Transverse colon (tissue), 4 donors: ENCODE measurements at regions not wholly inside any gene's neighbourhood (a gene's known extent, or its start where the extent isn't known, plus 50 kb on each side); places are given as distances from the start of the nearest gene placed in this dataset.
A peak's percentile ranks its signal among the peaks of the same experiment; 100 is the strongest.
"Not testable (repeated sequence)": the region's sequence is repeated elsewhere in the genome, so short reads cannot be mapped to it uniquely, and the experiment has no call there.

Experiments
- DNase-seq: peaks from one replicate; pipeline ENCODE4 v3.0.0-alpha.2; 2019
- H3K27ac ChIP-seq, 4 donors: fragments of 200-600 bp; sonication (generic); 2 replicates each; pipeline ENCODE4 v1.5.1; 2016 to 2018; ENCODE audit warnings: inconsistent platforms in 4 of 4
- H3K27me3 ChIP-seq: fragments of 200-600 bp; sonication (generic); 2 replicates; pipeline ENCODE4 v1.5.1; 2017; ENCODE audit warnings: inconsistent platforms
- H3K36me3 ChIP-seq, 4 donors: fragments of 200-600 bp; sonication (generic); 2 replicates each; pipeline ENCODE4 v1.5.1; 2017 to 2019; ENCODE audit warnings: inconsistent platforms in 4 of 4
- H3K4me1 ChIP-seq, 4 donors: fragments of 200-600 bp; sonication (generic); 2 replicates each; pipeline ENCODE4 v1.5.1; 2017 to 2020; ENCODE audit warnings: inconsistent platforms in 4 of 4
- H3K4me3 ChIP-seq, 4 donors: fragments of 200-600 bp; sonication (generic); 1 replicate in 1 of 4; 2 replicates in 3 of 4; pipeline versions ENCODE4 v1.5.1 to v1.6.1; 2017 to 2019; ENCODE audit warnings: inconsistent platforms in 4 of 4
- H3K9me3 ChIP-seq, 2 donors: fragments of 200-600 bp; sonication (generic); 2 replicates each; pipeline ENCODE4 v1.5.1; 2017 to 2019; ENCODE audit warnings: inconsistent platforms in 2 of 2
- CTCF ChIP-seq, 5 experiments: fragments of 200-600 bp in 3 of 5; fragments of 450-650 bp in 2 of 5; sonication (generic) in 3 of 5; IDR thresholded peaks; 1 replicate in 2 of 5; 2 replicates in 3 of 5; pipeline ENCODE4 v1.5.1; 2016 to 2017; ENCODE audit warnings: antibody characterized with exemption in 5 of 5, inconsistent platforms in 3 of 5, mild to moderate bottlenecking in 2 of 5, moderate library complexity in 1 of 5
- EP300 ChIP-seq: sonication (generic); formaldehyde crosslinking; IDR thresholded peaks from one replicate; pipeline ENCODE4 v1.6.1; 2017; ENCODE audit warnings: antibody characterized with exemption, low read depth
- POLR2A ChIP-seq: fragments of 450-650 bp; IDR thresholded peaks from one replicate; pipeline ENCODE4 v1.6.1; 2016; ENCODE audit warnings: antibody characterized with exemption, mild to moderate bottlenecking, moderate library complexity
- POLR2AphosphoS5 ChIP-seq, 3 donors: sonication (generic); formaldehyde crosslinking; IDR thresholded peaks; one replicate each; pipeline ENCODE4 v1.6.1; 2016; ENCODE audit warnings: antibody characterized with exemption in 3 of 3
- WGBS, 2 donors: methylation state at CpG; one replicate each; pipeline ENCODE4 v1.1.5; 2018; ENCODE audit warnings: low coverage in 1 of 2; 5-methylcytosine and 5-hydroxymethylcytosine counted together
- in situ Hi-C, 4 donors: fragments of 200-750 bp; cut with MboI; loops; one replicate each; pipeline versions ENCODE4 v1.15.0 to v1.15.1; 2017; ENCODE audit warnings: low sequenced_read_pairs in 3 of 4, low pct_ligation_motif_present in 1 of 4, low pct_unique_long_range_greater_than_20kb in 1 of 4
- intact Hi-C: fragments of 100-400 bp; cut with DNase I; formaldehyde crosslinking; loops from one replicate; pipeline ENCODE4 v1.15.1; 2023; ENCODE audit warnings: low total_unique reads

DNA sequence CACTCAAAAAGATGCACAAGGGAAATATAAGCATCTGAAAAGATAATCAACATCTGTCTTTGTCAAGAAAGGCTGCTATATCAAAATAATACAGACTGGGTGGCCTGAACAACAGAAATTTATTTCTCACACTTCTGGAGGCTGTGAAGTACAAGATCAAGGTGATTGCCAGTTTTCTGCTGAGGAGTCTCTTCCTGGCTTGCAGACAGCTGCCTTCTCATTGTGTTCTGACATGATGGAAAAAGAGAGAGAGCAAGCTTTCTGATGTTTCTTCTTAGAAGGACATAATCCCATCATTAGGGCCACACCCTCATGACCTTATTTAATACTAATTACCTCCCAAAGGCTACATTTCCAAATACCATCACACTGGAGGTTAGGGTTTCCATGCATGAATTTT is 1573.3 kb downstream of the SI start:
- intact Hi-C loops, result no loop called here
- H3K27me3 ChIP-seq, result no peaks in the 10 kb centered on the region
- no peaks in the 10 kb centered on the region for H3K9me3 ChIP-seq
- no peaks in the 10 kb centered on the region for H3K36me3 ChIP-seq
- TF ChIP-seq EP300, result no peak
- no peak for TF ChIP-seq CTCF (IDR thresholded peaks at IDR 0.05)
- TF ChIP-seq POLR2AphosphoS5 (IDR thresholded peaks at IDR 0.05), result no peak
- no peak for TF ChIP-seq POLR2A
- no peaks in the 10 kb centered on the region for H3K4me1 ChIP-seq
- in situ Hi-C loops, result no loop called here
- DNase-seq, result no peak
- no peak overlapping the region for H3K4me3 ChIP-seq
- no peak overlapping the region for H3K27ac ChIP-seq

DNA sequence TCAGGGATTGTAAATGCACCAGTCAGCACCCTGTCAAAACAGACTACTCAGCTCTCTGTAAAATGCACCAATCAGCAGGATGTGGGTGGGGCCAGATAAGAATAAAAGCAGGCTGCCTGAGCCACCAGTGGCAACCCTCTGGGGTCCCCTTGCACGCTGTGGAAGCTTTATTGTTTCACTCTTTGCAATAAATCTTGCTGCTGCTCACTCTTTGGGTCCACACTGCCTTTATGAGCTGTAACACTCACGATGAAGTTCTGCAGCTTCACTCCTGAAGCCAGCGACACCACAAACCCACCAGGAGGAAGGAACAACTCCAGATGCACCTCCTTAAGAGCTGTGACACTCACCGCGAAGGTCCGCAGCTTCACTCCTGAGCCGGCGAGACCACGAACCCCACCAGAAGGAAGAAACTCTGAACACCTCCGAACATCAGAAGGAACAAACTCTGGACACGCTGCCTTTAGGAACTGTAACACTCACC is 1578.5 kb downstream of the SI start:
- WGBS, 2 donors, result 78% methylated on average over 11 of the region's 11 CpGs; no CpG with 5 or more reads in 1 of the 2 donors
- H3K27ac ChIP-seq, H3K9me3 ChIP-seq, intact Hi-C loops, H3K4me3 ChIP-seq, H3K36me3 ChIP-seq, DNase-seq, in situ Hi-C loops, H3K4me1 ChIP-seq, H3K27me3 ChIP-seq: not testable (repeated sequence)

DNA sequence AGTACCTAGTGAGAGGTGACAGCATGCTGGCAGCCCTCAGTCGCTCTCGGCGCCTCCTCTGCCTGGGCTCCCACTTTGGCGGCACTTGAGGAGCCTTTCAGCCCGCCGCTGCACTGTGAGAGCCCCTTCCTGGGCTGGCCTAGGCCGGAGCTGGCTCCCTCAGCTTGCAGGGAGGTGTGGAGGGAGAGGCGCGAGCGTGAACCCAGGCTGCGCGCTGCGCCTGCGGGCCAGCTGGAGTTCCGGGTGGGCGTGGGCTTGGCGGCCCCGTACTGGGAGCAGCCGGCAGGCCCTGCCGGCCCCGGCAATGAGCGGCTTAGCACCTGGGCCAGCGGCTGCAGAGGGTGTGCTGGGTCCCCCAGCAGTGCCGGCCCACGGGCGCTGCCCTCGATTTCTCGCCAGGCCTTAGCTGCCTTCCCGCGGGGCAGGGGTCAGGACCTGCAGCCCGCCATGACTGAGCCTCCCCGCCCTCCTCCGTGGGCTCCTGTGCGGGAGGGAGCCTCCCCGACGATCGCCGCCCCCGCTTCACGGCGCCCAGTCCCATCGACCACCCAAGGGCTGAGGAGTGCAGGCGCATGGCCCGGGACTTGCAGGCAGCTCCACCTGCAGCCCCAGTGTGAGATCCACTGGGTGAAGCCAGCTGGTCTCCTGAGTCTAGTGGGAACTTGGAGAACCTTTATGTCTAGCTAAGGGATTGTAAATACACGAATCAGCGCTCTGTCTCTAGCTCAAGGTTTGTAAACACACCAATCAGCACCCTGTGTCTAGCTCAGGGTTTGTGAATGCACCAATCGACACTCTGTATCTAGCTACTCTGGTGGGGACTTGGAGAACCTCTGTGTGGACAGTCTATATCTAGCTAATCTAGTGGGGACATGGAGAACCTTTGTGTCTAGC is 1579.2 kb downstream of the SI start:
- intact Hi-C loops, H3K36me3 ChIP-seq, H3K4me3 ChIP-seq, H3K4me1 ChIP-seq, DNase-seq, in situ Hi-C loops, H3K27me3 ChIP-seq, H3K27ac ChIP-seq, H3K9me3 ChIP-seq: not testable (repeated sequence)
- 94 to 100% methylated on average over 1 to 47 of the region's 47 CpGs for WGBS, 2 donors

DNA sequence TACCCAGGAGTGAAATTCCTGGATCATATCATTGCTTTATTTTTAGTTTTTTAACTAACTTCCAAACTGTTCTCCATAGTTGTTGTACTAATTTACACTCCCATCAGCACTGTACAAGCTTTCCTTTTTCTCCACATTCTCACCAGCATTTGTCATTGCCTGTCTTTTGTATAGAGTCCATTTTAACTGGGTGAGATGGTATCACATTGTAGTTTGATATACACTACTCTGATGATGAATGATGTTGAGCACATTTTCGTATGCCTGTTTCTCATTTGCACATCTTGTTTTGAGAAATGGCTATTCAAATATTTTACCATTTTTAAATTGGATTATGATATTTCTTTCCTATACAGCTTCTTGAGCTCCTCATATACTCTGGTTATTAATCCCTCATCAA is 1586.6 kb downstream of the SI start:
- Histone ChIP-seq H3K4me1 (no peaks in the 10 kb centered on the region), H3K27ac (no peak overlapping the region), H3K9me3 (no peaks in the 10 kb centered on the region), H3K27me3 (no peaks in the 10 kb centered on the region), H3K36me3 (no peaks in the 10 kb centered on the region), H3K4me3 (no peak overlapping the region)
- intact Hi-C loops (no loop called here), in situ Hi-C loops (no loop called here)
- 56 to 58% methylated on average over 1 of the region's 1 CpG for WGBS, 2 donors
- TF ChIP-seq POLR2A (no peak), EP300 (no peak), POLR2AphosphoS5 (IDR thresholded peaks at IDR 0.05) (no peak), CTCF (IDR thresholded peaks at IDR 0.05) (no peak)
- no peak for DNase-seq

GRCh38 chr3:163490119-163490518 is 1588.2 kb downstream of the SI start:
- H3K27me3 ChIP-seq, result no peaks in the 10 kb centered on the region
- in situ Hi-C loops, result no loop called here
- DNase-seq, result peak; percentile 15
- H3K27ac ChIP-seq, result no peak overlapping the region
- H3K4me1 ChIP-seq, result no peaks in the 10 kb centered on the region
- TF ChIP-seq EP300 (no peak), POLR2A (no peak), CTCF (IDR thresholded peaks at IDR 0.05) (peak in 3 of 5 experiments; percentile 16 to 40 (median 27)), POLR2AphosphoS5 (IDR thresholded peaks at IDR 0.05) (no peak)
- intact Hi-C loops, result no loop called here
- H3K9me3 ChIP-seq, result no peaks in the 10 kb centered on the region
- H3K36me3 ChIP-seq, result no peaks in the 10 kb centered on the region
- 83 to 100% methylated on average over 1 of the region's 1 CpG for WGBS, 2 donors
- H3K4me3 ChIP-seq, result no peak overlapping the region
